Prostate gland (tissue), 2 donors: ENCODE measurements at regions not wholly inside any gene's neighbourhood (a gene's known extent, or its start where the extent isn't known, plus 50 kb on each side); places are given as distances from the start of the nearest gene placed in this dataset.

Experiments used
- POLR2A ChIP-seq: fragments of 450-650 bp; IDR thresholded peaks from one replicate; pipeline ENCODE4 v1.6.1; 2016; ENCODE audit warnings: antibody characterized with exemption, mild to moderate bottlenecking
- POLR2AphosphoS5 ChIP-seq: sonication (generic); formaldehyde crosslinking; IDR thresholded peaks from one replicate; pipeline ENCODE4 v1.6.1; 2017; ENCODE audit warnings: antibody characterized with exemption
- TF ChIP-seq, protein P1 (sequence below), 4 experiments: fragments of 200-600 bp in 2 of 4; fragments of 450-650 bp in 2 of 4; sonication (generic) in 2 of 4; IDR thresholded peaks; 1 replicate in 3 of 4; 2 replicates in 1 of 4; pipeline ENCODE4 v1.5.1; 2016 to 2019; ENCODE audit warnings: antibody characterized with exemption in 4 of 4, mild to moderate bottlenecking in 2 of 4, moderate library complexity in 2 of 4

DNA sequence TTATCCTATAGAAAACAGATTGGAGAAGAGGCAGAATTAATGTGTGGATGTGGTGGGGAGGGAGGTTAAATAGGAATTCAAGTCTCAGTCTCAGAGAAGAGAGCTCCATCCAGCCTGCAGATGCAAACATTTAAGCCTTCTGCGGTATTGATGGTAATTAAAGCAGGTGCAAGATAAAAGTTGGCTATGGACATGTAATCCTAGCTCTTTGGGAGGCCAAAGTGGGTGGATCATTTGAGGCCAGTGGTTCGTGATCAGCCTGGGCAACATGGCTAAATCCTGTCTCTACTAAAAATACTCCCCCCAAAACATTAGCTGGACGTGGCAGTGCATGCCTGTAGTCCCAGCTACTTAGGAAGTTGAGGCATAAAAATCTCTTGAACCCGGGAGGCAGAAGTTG is 332.7 kb downstream of the PABPC4L start:
- TF ChIP-seq POLR2AphosphoS5 = no peak
- TF ChIP-seq, protein P1, sequence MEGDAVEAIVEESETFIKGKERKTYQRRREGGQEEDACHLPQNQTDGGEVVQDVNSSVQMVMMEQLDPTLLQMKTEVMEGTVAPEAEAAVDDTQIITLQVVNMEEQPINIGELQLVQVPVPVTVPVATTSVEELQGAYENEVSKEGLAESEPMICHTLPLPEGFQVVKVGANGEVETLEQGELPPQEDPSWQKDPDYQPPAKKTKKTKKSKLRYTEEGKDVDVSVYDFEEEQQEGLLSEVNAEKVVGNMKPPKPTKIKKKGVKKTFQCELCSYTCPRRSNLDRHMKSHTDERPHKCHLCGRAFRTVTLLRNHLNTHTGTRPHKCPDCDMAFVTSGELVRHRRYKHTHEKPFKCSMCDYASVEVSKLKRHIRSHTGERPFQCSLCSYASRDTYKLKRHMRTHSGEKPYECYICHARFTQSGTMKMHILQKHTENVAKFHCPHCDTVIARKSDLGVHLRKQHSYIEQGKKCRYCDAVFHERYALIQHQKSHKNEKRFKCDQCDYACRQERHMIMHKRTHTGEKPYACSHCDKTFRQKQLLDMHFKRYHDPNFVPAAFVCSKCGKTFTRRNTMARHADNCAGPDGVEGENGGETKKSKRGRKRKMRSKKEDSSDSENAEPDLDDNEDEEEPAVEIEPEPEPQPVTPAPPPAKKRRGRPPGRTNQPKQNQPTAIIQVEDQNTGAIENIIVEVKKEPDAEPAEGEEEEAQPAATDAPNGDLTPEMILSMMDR (IDR thresholded peaks at IDR 0.05) = no peak
- TF ChIP-seq POLR2A = no peak
